ENCODE measurements at regions not wholly inside any gene's neighbourhood (a gene's known extent, or its start where the extent isn't known, plus 50 kb on each side); places are given as distances from the start of the nearest gene placed in this dataset.

GRCh38 chr1:67991546-67991945, 58.9 kb downstream of the DIRAS3 start:
- no peaks in the 10 kb centered on the region for H3K4me1 ChIP-seq (ENCODE audit: insufficient read depth, low read length)
- no peaks in the 10 kb centered on the region for H3K36me3 ChIP-seq (replicated peaks in 1 of 2; ENCODE audit: control insufficient read depth in 1 of 2, insufficient read depth in 2 of 2, low read length in 2 of 2)
- DNase-seq (ENCODE audit: low spot score) (no peak), FAIRE-seq (no peak), ATAC-seq (no peak)
- under 1% methylated on average over 5 of the region's 5 CpGs for WGBS (ENCODE audit: low lambda C conversion rate)
- H3K79me2 ChIP-seq (ENCODE audit: insufficient read depth, low read length): no peaks in the 10 kb centered on the region
- no peak overlapping the region for H3K4me3 ChIP-seq (replicated peaks in 1 of 3; ENCODE audit: insufficient read depth in 1 of 3, low read depth in 2 of 3, low read length in 3 of 3)
- H3K4me2 ChIP-seq (ENCODE audit: low read depth, low read length): no peak overlapping the region
- BruUV-seq (replicated peaks): no TSS peak
- H3K9ac ChIP-seq (ENCODE audit: insufficient read depth, low read depth, low read length): no peak overlapping the region
- H3K9me3 ChIP-seq (ENCODE audit: low read length): peaks cover 15% of the 10 kb centered on the region
- in situ Hi-C loops (cut with HindIII; ENCODE audit: extremely low pct_ligation_motif_present, low pct_unique_long_range_greater_than_20kb): no loop called here
- H2AFZ ChIP-seq (ENCODE audit: low read length): no peak overlapping the region
- no peaks in the 10 kb centered on the region for H3K27me3 ChIP-seq (ENCODE audit: control insufficient read depth in 1 of 2, insufficient read depth in 2 of 2, low read length in 2 of 2)
- POLR2A ChIA-PET: no interaction called here
- no peak for TF ChIP-seq ZNF143 (CRISPR knock-in tag; IDR thresholded peaks at IDR 0.05)
- TF ChIP-seq ETS1 (CRISPR knock-in tag; IDR thresholded peaks at IDR 0.05): no peak
- no peak for TF ChIP-seq HNRNPUL1 (IDR thresholded peaks at IDR 0.05; ENCODE audit: low read depth, low read length)
- no peak for TF ChIP-seq ZNF431 (CRISPR knock-in tag; IDR thresholded peaks at IDR 0.05; ENCODE audit: borderline replicate concordance, low read depth)
- no peak for TF ChIP-seq RFXANK (CRISPR knock-in tag; IDR thresholded peaks at IDR 0.05)
- TF ChIP-seq ZNF317 (CRISPR knock-in tag; IDR thresholded peaks at IDR 0.05): no peak
- no peak for TF ChIP-seq PAX8 (CRISPR knock-in tag; IDR thresholded peaks at IDR 0.05; ENCODE audit: borderline replicate concordance)
- no peak for TF ChIP-seq ZNF740 (CRISPR knock-in tag; IDR thresholded peaks at IDR 0.05)
- TF ChIP-seq ZNF33A (CRISPR knock-in tag; IDR thresholded peaks at IDR 0.05; ENCODE audit: borderline replicate concordance): no peak
- TF ChIP-seq ZNF7 (CRISPR knock-in tag; IDR thresholded peaks at IDR 0.05): no peak
- TF ChIP-seq DRAP1 (CRISPR knock-in tag; IDR thresholded peaks at IDR 0.05): no peak
- no peak for TF ChIP-seq SALL2 (CRISPR knock-in tag; IDR thresholded peaks at IDR 0.05)
- TF ChIP-seq JDP2 (CRISPR knock-in tag; IDR thresholded peaks at IDR 0.05; ENCODE audit: borderline replicate concordance): no peak
- no peak for TF ChIP-seq RAD51 (IDR thresholded peaks at IDR 0.05; ENCODE audit: borderline replicate concordance)
- no peak for TF ChIP-seq ZXDC (CRISPR knock-in tag; IDR thresholded peaks at IDR 0.05)
- no peak for TF ChIP-seq ZBTB39 (CRISPR knock-in tag; IDR thresholded peaks at IDR 0.05)
- TF ChIP-seq TMF1 (CRISPR knock-in tag; IDR thresholded peaks at IDR 0.05; ENCODE audit: low read depth): no peak
- TF ChIP-seq ZNF30 (CRISPR knock-in tag; IDR thresholded peaks at IDR 0.05): no peak
- TF ChIP-seq EEA1 (CRISPR knock-in tag; IDR thresholded peaks at IDR 0.05; ENCODE audit: borderline replicate concordance): no peak
- H3K27ac ChIP-seq (ENCODE audit: extremely low read length, insufficient read depth, low read length): no peak overlapping the region
- CTCF ChIA-PET (ENCODE audit: low intra/inter-chr PET ratio, low total read pairs): no interaction called here
- no peaks in the 10 kb centered on the region for H4K20me1 ChIP-seq (ENCODE audit: insufficient read depth, low read length)
- intact Hi-C loops (cut with micrococcal nuclease; ENCODE audit: unreplicated experiment): no loop called here
